ENCODE measurements at regions not wholly inside any gene's neighbourhood (a gene's known extent, or its start where the extent isn't known, plus 50 kb on each side); places are given as distances from the start of the nearest gene placed in this dataset.

- DNase-seq (ENCODE audit: low read depth) = no peak
Observed at GRCh38 chr2:136572335-136572734, 193.0 kb upstream of the THSD7B start.

GRCh38 chr2:136557203-136557602, 208.1 kb upstream of the THSD7B start:
- DNase-seq (ENCODE audit: low read depth) = no peak

- no peak for DNase-seq (ENCODE audit: low read depth)
Observed at GRCh38 chr2:136550181-136550580, 215.2 kb upstream of the THSD7B start.

DNA sequence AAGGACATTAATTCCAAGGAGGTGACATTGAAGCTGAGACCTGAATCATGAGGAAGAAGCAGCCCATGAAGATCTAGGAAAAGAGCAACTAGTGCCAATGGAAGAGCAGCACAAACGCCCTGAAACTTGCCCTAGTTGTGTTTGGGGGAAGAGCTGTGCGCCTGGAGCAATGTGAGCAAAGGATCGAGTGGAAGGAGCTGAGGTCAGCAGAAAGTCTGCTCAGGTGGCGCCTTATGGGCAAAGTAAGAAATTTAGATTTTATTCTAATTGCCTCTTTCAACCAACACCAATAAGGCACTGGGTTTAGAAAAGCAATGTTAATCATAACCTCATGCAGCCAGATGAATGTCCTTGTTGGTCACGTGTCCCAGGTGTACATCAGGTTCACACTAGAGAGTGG, 226.0 kb upstream of the THSD7B start:
- no peak for DNase-seq (ENCODE audit: low read depth)

DNA sequence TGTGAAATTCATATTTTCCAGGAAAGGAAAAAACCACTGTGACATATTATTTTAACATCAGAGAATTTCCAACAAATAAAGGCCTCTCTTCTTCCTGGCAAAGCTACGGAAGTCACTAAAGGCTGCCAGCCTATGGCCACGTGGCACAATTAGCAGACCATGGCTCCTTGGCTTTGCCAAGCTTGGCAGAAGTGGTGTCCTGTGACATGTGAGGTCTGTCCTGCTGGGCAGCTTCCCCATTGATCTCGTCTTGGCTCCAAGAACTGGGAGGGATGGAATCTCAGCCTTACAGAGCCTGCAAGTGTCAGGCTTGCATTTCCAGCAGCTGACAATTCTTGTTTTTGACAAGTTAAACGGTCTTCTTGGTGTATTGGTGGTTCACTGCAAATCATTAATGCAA, 226.9 kb upstream of the THSD7B start:
- no peak for DNase-seq (ENCODE audit: low read depth)

- no peak for DNase-seq (ENCODE audit: low read depth)
Observed at GRCh38 chr2:136534811-136535210, 230.5 kb upstream of the THSD7B start.

- DNase-seq (ENCODE audit: low read depth) = no peak
Observed at GRCh38 chr2:136532171-136532570, 233.2 kb upstream of the THSD7B start.

GRCh38 chr2:136531731-136532130, 233.6 kb upstream of the THSD7B start:
- DNase-seq (ENCODE audit: low read depth) = no peak

- DNase-seq (ENCODE audit: low read depth) = no peak
Observed at GRCh38 chr2:136530146-136530545, 235.2 kb upstream of the THSD7B start.

- DNase-seq (ENCODE audit: low read depth) = no peak
Observed at GRCh38 chr2:136527560-136527959, 237.8 kb upstream of the THSD7B start.

DNA sequence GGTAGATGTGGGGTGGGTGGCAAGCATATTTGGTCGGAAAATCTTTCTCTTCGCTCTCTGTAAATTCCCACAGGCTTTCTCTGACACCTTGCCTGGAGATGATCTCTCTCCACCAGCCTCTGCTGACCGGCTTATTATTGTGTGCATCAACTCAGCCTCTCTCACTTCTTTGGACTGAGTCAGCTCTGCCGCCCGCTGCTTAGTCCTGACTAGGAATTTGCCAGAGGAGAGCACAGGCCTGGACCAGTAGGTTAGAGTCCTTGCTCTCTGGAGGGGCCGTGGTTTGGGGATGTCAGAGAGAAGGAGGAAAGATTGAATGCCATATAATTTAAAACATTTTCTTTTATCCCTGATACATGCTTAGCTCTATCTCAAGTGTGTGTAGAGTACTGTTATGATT, 242.6 kb upstream of the THSD7B start:
- DNase-seq (ENCODE audit: low read depth) = no peak

DNA sequence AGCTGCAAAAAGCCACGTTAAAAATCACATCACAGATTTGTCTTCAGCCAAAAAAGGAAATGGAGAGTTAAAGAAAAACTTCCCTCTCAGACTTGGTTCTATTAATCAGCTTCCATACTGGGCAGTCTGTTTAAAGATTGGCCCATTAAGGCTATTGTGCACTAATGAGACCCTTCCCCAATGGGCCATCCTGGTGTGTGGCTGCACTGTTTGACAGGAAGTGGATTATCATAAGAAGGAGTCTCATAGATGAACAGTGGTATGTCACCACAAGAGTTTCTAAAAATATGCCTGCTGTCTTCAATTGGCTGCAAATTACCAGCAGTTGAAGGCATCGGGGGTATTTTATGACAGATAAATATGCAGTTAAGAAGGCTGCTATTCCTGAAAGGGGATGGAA, 247.6 kb upstream of the THSD7B start:
- no peak for DNase-seq (ENCODE audit: low read depth)

GRCh38 chr2:136510244-136510643, 255.1 kb upstream of the THSD7B start:
- DNase-seq (ENCODE audit: low read depth) = no peak

DNA sequence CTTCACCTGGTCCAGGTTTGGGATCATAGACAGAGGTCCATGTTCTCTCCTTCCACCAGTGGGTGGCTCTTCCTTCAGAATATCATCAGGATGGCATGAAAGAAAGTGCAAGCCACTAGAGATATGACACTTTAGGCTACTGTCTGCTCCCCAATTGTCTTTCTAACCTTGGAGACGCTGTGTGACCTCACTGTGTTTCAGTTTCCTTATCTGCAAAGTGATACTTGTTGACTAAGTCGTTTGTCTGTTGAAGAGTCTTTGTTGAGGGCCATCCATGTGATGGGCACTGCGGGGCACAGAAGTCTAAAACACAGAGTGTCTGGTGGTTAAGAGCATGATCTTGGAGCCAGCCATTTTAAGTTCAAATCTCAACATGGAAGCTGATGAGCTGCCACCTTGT, 259.9 kb upstream of the THSD7B start:
- DNase-seq (ENCODE audit: low read depth) = no peak

DNA sequence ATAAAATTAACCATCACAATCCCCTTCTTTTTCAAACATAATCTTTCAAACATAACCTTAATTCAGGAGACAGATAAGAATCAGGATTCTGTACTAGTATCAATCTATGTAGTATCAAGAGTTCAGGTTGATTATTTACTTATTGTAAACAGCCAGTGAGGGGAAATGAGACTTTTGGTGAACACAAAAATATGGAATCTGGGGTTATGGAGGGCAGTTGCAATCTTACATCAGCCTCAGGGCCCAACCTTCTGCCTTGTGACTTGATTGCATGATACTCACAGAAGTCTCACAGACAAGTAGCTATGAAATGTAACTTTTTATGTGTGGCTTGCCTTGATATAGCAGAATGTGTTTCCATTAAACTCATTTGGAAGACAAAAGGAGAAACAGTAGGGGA, 262.7 kb upstream of the THSD7B start:
- no peak for DNase-seq (ENCODE audit: low read depth)

DNA sequence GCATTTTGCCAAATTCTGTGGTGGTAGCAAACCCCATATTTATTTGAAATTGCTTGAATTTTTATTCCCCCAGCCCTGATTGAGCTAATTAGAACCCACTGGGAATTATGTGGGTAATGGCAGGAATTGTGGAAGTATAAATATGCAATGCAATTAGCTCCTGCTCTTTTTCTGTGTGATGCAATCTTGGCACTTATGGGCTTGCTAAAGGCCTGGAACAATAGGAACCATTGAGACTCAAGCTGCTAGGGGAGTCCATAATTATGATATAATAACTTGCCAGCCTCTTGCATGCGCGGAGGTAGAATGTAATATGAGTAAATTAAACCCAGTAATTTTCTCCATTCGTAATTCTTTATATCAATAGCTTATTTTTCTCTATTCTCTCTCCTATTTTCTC, 267.6 kb upstream of the THSD7B start:
- DNase-seq (ENCODE audit: low read depth) = no peak

- DNase-seq (ENCODE audit: low read depth) = no peak
Observed at GRCh38 chr2:136496966-136497365, 268.4 kb upstream of the THSD7B start.

DNA sequence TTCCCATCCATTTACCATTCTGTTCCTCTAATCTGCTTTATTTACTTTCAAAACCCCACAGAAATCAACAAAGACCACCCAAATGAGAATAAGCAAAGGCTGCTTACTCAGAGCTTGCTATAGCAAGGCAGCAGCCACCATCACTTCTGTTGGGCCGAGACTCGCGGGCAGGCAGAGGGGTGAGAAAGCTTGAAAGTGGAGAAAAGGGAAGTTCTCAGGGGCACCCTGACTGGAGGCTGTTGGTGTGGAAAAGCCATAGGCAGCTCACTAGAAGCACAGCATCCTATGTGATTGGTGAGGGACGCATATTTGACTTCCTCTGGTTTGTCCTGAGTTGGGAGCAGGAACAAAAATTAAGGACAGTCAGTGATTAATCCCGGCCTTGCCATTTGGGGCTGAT, 269.7 kb upstream of the THSD7B start:
- DNase-seq (ENCODE audit: low read depth) = no peak

DNA sequence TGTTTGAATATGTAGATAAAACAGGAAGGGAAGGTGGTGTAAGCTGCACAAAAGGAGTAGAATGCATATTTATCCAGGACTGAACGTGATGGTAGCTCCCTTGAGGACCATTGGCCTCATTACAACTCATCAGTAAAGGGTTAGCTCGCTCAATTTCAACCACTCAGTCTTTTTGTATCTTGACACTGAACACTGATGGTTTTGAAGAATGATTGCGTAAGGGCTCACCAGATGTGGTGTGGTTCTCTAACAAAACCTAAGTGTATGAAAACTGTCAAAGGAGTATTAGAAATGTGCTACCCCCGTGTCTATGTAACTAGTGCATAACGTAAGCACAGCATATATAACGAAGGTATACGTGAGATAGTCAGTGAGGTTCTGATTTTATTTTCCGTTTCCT, 272.4 kb upstream of the THSD7B start:
- no peak for DNase-seq (ENCODE audit: low read depth)

GRCh38 chr2:136490100-136490499, 275.2 kb upstream of the THSD7B start:
- DNase-seq (ENCODE audit: low read depth) = no peak

DNA sequence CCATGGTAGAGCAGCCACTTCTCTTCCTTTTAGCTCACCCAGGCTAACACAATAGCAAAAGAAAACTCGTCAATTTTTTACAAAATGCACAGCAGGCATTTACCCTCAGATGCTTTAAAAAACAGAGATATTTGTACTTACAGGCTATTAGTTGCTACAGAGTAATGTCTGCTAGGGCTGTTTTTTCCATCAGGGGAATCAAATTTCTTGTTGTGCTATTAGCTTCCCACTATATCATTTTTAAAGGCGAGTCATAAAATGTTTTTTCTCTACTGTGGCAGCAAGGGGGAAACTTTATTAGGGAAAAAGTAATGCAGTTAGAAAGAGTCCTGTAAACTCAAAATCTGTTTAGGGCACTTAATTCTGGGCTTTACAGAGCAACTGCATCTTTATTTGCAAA, 277.9 kb upstream of the THSD7B start:
- no peak for DNase-seq (ENCODE audit: low read depth)

- no peak for DNase-seq (ENCODE audit: low read depth)
Observed at GRCh38 chr2:136486115-136486514, 279.2 kb upstream of the THSD7B start.

GRCh38 chr2:136482966-136483365, 282.4 kb upstream of the THSD7B start:
- DNase-seq (ENCODE audit: low read depth) = no peak

DNA sequence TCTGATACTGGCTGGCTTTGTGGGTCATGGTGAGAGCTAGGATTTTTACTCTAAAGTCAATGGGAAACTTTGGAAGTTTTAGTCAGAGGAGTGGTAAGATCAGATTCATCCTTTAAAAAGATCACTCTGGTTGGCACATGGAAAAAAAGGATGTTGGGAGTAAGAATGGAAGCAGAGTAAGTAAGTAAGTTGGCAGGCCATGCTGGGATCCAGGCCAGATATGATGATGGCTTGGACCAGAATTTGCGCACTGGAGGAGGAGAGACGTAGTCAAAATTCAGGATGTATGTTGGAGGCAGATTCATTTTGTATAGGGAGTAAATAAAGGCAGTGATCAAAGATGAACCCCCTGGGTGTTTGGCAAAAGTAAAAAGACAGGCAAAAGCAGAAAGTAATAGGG, 283.3 kb upstream of the THSD7B start:
- no peak for DNase-seq (ENCODE audit: low read depth)

DNA sequence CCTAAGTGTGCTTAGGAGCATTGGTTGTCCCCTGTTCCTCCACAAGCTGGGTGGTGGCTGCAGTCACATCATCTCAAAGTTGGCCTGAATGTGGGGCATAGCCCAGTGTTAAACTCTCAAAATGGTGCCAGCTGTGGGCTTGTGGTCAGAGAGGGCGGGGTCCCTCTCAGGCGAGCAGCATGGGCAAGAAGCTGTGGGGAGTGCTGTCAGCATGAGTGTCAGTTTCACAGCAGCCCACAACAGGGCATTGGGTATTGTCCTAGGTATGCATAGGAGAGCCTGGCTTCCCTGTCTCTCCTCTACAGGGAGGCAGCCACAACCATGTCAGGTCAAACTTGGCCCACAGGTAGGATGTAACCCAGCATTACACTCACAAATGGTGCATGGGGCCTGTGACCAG, 285.6 kb upstream of the THSD7B start:
- DNase-seq (ENCODE audit: low read depth) = no peak

Measured in stimulated activated CD8-positive, alpha-beta memory T cell treated with anti-CD3 and anti-CD28 coated beads, Interleukin-15, amount 100 ng/mL, for 24 hours (primary cell).